ENCODE measurements at regions not wholly inside any gene's neighbourhood (a gene's known extent, or its start where the extent isn't known, plus 50 kb on each side); places are given as distances from the start of the nearest gene placed in this dataset.

- Histone ChIP-seq H3K27me3 (no peaks in the 10 kb centered on the region), H3K9me3 (no peaks in the 10 kb centered on the region), H3K27ac (no peak overlapping the region), H3K36me3 (no peaks in the 10 kb centered on the region), H3K4me1 (no peaks in the 10 kb centered on the region), H3K4me3 (no peak overlapping the region)
- 68 to 81% methylated on average over 1 of the region's 1 CpG for WGBS, 2 donors
- DNase-seq (ENCODE audit: low spot score in 2 of 2), result no peak
- TF ChIP-seq CTCF (IDR thresholded peaks at IDR 0.05) (no peak), EP300 (IDR thresholded peaks at IDR 0.05) (no peak), POLR2A (IDR thresholded peaks at IDR 0.05) (no peak)
Observed at GRCh38 chr6:147063469-147064031, 140.7 kb upstream of the STXBP5 start.

- Histone ChIP-seq H3K4me1 (no peaks in the 10 kb centered on the region), H3K36me3 (no peaks in the 10 kb centered on the region), H3K27ac (no peak overlapping the region), H3K27me3 (no peaks in the 10 kb centered on the region), H3K4me3 (no peak overlapping the region), H3K9me3 (no peaks in the 10 kb centered on the region)
- TF ChIP-seq EP300 (IDR thresholded peaks at IDR 0.05) (no peak), CTCF (IDR thresholded peaks at IDR 0.05) (no peak), POLR2A (IDR thresholded peaks at IDR 0.05) (no peak)
- DNase-seq (ENCODE audit: low spot score in 2 of 2), result no peak
- 67 to 70% methylated on average over 5 of the region's 5 CpGs for WGBS, 2 donors
Observed at GRCh38 chr6:147065786-147066185, 138.4 kb upstream of the STXBP5 start.

- H3K27ac ChIP-seq, result no peak overlapping the region
- no peak for DNase-seq (ENCODE audit: low spot score in 2 of 2)
- H3K36me3 ChIP-seq, result no peaks in the 10 kb centered on the region
- H3K27me3 ChIP-seq, result no peaks in the 10 kb centered on the region
- 96 to 98% methylated on average over 5 of the region's 5 CpGs for WGBS, 2 donors
- no peaks in the 10 kb centered on the region for H3K4me1 ChIP-seq
- TF ChIP-seq CTCF (IDR thresholded peaks at IDR 0.05), result no peak
- TF ChIP-seq POLR2A (IDR thresholded peaks at IDR 0.05), result no peak
- no peak for TF ChIP-seq EP300 (IDR thresholded peaks at IDR 0.05)
- H3K9me3 ChIP-seq, result no peaks in the 10 kb centered on the region
- H3K4me3 ChIP-seq, result no peak overlapping the region
Observed at GRCh38 chr6:147067184-147067583, 137.0 kb upstream of the STXBP5 start.

GRCh38 chr6:147071776-147072175 lies 132.4 kb upstream of the STXBP5 start:
- H3K4me1 ChIP-seq, result no peaks in the 10 kb centered on the region
- H3K9me3 ChIP-seq, result no peaks in the 10 kb centered on the region
- DNase-seq (ENCODE audit: low spot score in 2 of 2), result no peak
- 80 to 90% methylated on average over 2 of the region's 2 CpGs for WGBS, 2 donors
- no peaks in the 10 kb centered on the region for H3K27me3 ChIP-seq
- no peaks in the 10 kb centered on the region for H3K36me3 ChIP-seq
- TF ChIP-seq CTCF (IDR thresholded peaks at IDR 0.05) (no peak), POLR2A (IDR thresholded peaks at IDR 0.05) (no peak), EP300 (IDR thresholded peaks at IDR 0.05) (no peak)
- H3K27ac ChIP-seq, result no peak overlapping the region
- no peak overlapping the region for H3K4me3 ChIP-seq

- no peaks in the 10 kb centered on the region for H3K27me3 ChIP-seq
- DNase-seq (ENCODE audit: low spot score in 2 of 2), result no peak
- H3K4me3 ChIP-seq, result no peak overlapping the region
- H3K36me3 ChIP-seq, result no peaks in the 10 kb centered on the region
- H3K27ac ChIP-seq, result no peak overlapping the region
- no peaks in the 10 kb centered on the region for H3K4me1 ChIP-seq
- TF ChIP-seq EP300 (IDR thresholded peaks at IDR 0.05) (no peak), POLR2A (IDR thresholded peaks at IDR 0.05) (no peak), CTCF (IDR thresholded peaks at IDR 0.05) (no peak)
- WGBS, 2 donors, result 78 to 81% methylated on average over 1 of the region's 1 CpG
- H3K9me3 ChIP-seq, result no peaks in the 10 kb centered on the region
Observed at GRCh38 chr6:147075381-147075780, 128.8 kb upstream of the STXBP5 start.
